HL-60 (cell line): ENCODE measurements at regions not wholly inside any gene's neighbourhood (a gene's known extent, or its start where the extent isn't known, plus 50 kb on each side); places are given as distances from the start of the nearest gene placed in this dataset.

Experiments
- DNase-seq, 2 experiments: peaks; one replicate each; pipeline ENCODE4 v3.0.0-alpha.2; 2010 to 2020; ENCODE audit warnings: low read depth in 1 of 2, low spot score in 1 of 2
- H3K27ac ChIP-seq: fragments of 250-450 bp; sonication (Bioruptor Pico); replicated peaks from 2 replicates; pipeline ENCODE4 v1.5.1; 2020; ENCODE audit warnings: mild to moderate bottlenecking, moderate library complexity
- H3K27me3 ChIP-seq: fragments of 250-450 bp; sonication (Bioruptor Pico); 2 replicates; pipeline ENCODE4 v1.5.1; 2021; ENCODE audit warnings: mild to moderate bottlenecking, moderate library complexity; ENCODE audit not compliant: insufficient read depth, poor library complexity, severe bottlenecking
- H3K4me3 ChIP-seq: replicated peaks from 2 replicates; pipeline ENCODE4 v1.5.1; 2011; ENCODE audit warnings: mild to moderate bottlenecking, control low read depth, low read length; ENCODE audit not compliant: insufficient read depth
- GABPA ChIP-seq: IDR thresholded peaks from 2 replicates; pipeline ENCODE4 v1.6.1; 2012; ENCODE audit warnings: low read depth
- POLR2AphosphoS5 ChIP-seq: IDR thresholded peaks from 2 replicates; pipeline ENCODE4 v1.6.1; 2012; ENCODE audit warnings: low read depth
- REST ChIP-seq: IDR thresholded peaks from 2 replicates; pipeline ENCODE4 v1.6.1; 2012; ENCODE audit warnings: low read depth; ENCODE audit not compliant: insufficient replicate concordance
- SPI1 ChIP-seq: IDR thresholded peaks from 2 replicates; pipeline ENCODE4 v1.6.1; 2012; ENCODE audit warnings: low read depth, mild to moderate bottlenecking, borderline replicate concordance
- TF ChIP-seq, protein P1 (sequence below): IDR thresholded peaks from one replicate; pipeline ENCODE4 v1.5.1; 2011; ENCODE audit warnings: low read length, control low read depth, inconsistent platforms; ENCODE audit not compliant: insufficient read depth

DNA sequence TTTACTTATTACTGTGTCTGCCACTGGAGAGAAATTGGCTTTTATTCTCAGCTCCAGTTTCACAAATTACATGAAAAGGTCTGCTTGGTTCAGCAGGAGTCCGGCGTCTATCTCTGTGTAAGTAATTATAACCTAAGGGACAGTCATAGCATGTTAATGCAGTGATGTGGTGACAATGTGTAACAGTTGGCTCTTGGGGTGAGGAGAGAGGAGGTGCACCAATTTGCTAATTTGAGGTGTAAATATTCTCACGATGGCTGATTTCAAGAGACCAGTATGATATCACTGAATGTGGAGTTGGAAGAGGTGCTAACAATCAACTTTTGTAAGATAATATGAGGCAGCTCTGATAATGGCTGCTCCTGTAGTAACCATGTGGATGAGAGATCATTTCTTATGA, 86.1 kb downstream of the CTH start:
- TF ChIP-seq, protein P1, sequence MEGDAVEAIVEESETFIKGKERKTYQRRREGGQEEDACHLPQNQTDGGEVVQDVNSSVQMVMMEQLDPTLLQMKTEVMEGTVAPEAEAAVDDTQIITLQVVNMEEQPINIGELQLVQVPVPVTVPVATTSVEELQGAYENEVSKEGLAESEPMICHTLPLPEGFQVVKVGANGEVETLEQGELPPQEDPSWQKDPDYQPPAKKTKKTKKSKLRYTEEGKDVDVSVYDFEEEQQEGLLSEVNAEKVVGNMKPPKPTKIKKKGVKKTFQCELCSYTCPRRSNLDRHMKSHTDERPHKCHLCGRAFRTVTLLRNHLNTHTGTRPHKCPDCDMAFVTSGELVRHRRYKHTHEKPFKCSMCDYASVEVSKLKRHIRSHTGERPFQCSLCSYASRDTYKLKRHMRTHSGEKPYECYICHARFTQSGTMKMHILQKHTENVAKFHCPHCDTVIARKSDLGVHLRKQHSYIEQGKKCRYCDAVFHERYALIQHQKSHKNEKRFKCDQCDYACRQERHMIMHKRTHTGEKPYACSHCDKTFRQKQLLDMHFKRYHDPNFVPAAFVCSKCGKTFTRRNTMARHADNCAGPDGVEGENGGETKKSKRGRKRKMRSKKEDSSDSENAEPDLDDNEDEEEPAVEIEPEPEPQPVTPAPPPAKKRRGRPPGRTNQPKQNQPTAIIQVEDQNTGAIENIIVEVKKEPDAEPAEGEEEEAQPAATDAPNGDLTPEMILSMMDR, result no peak
- TF ChIP-seq REST (no peak), GABPA (no peak), SPI1 (no peak), POLR2AphosphoS5 (no peak)
- Histone ChIP-seq H3K4me3 (no peak overlapping the region), H3K27ac (no peak overlapping the region), H3K27me3 (no peaks in the 10 kb centered on the region)
- no peak for DNase-seq

DNA sequence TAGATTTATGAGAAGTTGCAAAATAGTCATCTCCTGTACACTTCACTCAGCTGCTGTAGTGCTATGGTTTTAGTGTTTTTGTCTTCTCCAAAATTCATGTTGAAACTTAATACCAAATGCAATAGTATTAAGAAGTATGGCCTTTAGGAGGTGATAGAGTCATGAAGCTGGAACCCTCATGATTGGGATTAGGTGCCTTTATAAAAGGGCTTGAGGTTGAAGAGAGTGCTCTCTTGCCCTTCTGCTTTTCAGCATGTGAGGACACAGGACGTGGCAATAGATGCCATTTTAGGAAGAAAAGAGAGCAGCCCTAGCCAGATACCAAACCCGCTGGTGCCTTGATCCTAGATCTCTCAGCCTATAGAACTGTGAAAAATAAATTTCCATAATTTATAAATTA, 87.6 kb downstream of the CTH start:
- peak in 1 of 2 experiments; percentile 35 for DNase-seq
- no peak overlapping the region for H3K27ac ChIP-seq
- no peak overlapping the region for H3K4me3 ChIP-seq
- TF ChIP-seq REST (no peak), SPI1 (peak; percentile 32; the same call in 1 of the 2 replicates)
- H3K27me3 ChIP-seq, result no peaks in the 10 kb centered on the region

DNA sequence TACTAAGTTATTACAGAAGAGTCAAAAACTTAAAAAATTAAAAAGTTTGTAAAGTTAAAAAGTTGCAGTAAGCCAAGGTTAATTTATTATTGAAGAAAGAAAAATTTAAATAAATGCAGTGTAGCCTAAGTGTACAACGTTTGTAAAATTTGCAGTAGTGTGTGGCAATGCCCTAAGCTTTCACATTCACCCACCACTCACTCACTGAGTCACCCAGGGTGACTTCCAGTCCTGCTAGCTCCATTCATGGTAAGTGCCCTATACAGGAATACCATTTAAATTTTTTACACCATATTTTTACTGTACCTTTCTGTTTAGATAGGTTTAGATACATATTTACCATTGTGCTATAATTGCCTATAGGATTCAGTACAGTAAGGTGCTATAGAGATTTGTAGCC, 88.6 kb downstream of the CTH start:
- peak in 1 of 2 experiments; percentile 6 for DNase-seq
- TF ChIP-seq GABPA (no peak), POLR2AphosphoS5 (no peak), SPI1 (no peak), REST (no peak)
- TF ChIP-seq, protein P1, result no peak
- Histone ChIP-seq H3K4me3 (no peak overlapping the region), H3K27me3 (no peaks in the 10 kb centered on the region), H3K27ac (no peak overlapping the region)

DNA sequence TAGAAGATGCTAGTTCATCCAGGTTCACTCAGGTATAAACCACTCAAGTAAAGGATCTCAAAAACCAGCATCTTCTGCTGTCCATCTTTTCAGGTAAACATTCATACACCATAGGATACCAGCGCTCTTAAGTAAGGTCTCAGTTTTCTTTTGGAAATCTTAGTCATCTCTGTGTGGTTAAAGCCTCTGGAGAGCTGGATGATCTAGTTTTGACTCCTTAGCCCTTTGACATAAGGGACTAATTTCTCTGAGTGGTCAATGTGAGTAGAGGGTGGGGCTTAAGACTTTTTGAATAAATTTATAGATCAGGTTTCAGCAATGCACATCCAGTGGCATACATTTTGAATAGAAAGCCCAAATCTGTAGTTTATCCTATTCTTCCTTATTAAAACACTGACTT, 92.3 kb downstream of the CTH start:
- peaks cover 2% of the 10 kb centered on the region for H3K27me3 ChIP-seq
- DNase-seq, result no peak
- no peak overlapping the region for H3K4me3 ChIP-seq
- TF ChIP-seq REST, result no peak
- TF ChIP-seq POLR2AphosphoS5, result no peak
- TF ChIP-seq, protein P1, result no peak
- no peak for TF ChIP-seq GABPA
- no peak for TF ChIP-seq SPI1
- H3K27ac ChIP-seq, result no peak overlapping the region
